Cardiac muscle cell (in vitro differentiated cells and primary cell): ENCODE measurements at regions not wholly inside any gene's neighbourhood (a gene's known extent, or its start where the extent isn't known, plus 50 kb on each side); places are given as distances from the start of the nearest gene placed in this dataset.

Source experiments
- DNase-seq, 2 donors: peaks; one replicate each; pipeline versions ENCODE4 v3.0.0 to v3.0.0-alpha.2; 2010 to 2017; ENCODE audit warnings: low read depth in 1 of 2, low spot score in 1 of 2
- H3K27ac ChIP-seq: fragments of 200-600 bp; sonication (generic); 2 replicates; pipeline ENCODE4 v1.5.1; 2016
- H3K27me3 ChIP-seq: fragments of 200-600 bp; sonication (generic); 2 replicates; pipeline ENCODE4 v1.6.0; 2016; ENCODE audit warnings: control low read depth
- H3K36me3 ChIP-seq: fragments of 200-600 bp; sonication (generic); 2 replicates; pipeline ENCODE4 v1.5.1; 2016; ENCODE audit warnings: control low read depth
- H3K4me1 ChIP-seq: fragments of 200-600 bp; sonication (generic); 2 replicates; pipeline ENCODE4 v1.8.1; 2017; ENCODE audit warnings: low read depth, mild to moderate bottlenecking, mixed run types
- H3K4me3 ChIP-seq: fragments of 200-600 bp; sonication (generic); 2 replicates; pipeline ENCODE4 v1.5.1; 2016; ENCODE audit warnings: mild to moderate bottlenecking
- H3K9me3 ChIP-seq: fragments of 200-600 bp; sonication (generic); 2 replicates; pipeline ENCODE4 v1.5.1; 2017; ENCODE audit warnings: low read depth, mild to moderate bottlenecking, control low read depth
- TF ChIP-seq, protein P1 (sequence below): IDR thresholded peaks from 2 replicates; pipeline ENCODE4 v1.5.1; 2012; ENCODE audit warnings: low read depth, mild to moderate bottlenecking, low read length

- Histone ChIP-seq H3K27me3 (no peaks in the 10 kb centered on the region), H3K4me3 (no peak overlapping the region), H3K9me3 (no peaks in the 10 kb centered on the region), H3K36me3 (no peaks in the 10 kb centered on the region), H3K27ac (no peak overlapping the region), H3K4me1 (no peaks in the 10 kb centered on the region)
- TF ChIP-seq, protein P1, sequence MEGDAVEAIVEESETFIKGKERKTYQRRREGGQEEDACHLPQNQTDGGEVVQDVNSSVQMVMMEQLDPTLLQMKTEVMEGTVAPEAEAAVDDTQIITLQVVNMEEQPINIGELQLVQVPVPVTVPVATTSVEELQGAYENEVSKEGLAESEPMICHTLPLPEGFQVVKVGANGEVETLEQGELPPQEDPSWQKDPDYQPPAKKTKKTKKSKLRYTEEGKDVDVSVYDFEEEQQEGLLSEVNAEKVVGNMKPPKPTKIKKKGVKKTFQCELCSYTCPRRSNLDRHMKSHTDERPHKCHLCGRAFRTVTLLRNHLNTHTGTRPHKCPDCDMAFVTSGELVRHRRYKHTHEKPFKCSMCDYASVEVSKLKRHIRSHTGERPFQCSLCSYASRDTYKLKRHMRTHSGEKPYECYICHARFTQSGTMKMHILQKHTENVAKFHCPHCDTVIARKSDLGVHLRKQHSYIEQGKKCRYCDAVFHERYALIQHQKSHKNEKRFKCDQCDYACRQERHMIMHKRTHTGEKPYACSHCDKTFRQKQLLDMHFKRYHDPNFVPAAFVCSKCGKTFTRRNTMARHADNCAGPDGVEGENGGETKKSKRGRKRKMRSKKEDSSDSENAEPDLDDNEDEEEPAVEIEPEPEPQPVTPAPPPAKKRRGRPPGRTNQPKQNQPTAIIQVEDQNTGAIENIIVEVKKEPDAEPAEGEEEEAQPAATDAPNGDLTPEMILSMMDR: no peak
- no peak for DNase-seq
Observed at GRCh38 chr18:67260841-67261240, 255.7 kb downstream of the DSEL start.

DNA sequence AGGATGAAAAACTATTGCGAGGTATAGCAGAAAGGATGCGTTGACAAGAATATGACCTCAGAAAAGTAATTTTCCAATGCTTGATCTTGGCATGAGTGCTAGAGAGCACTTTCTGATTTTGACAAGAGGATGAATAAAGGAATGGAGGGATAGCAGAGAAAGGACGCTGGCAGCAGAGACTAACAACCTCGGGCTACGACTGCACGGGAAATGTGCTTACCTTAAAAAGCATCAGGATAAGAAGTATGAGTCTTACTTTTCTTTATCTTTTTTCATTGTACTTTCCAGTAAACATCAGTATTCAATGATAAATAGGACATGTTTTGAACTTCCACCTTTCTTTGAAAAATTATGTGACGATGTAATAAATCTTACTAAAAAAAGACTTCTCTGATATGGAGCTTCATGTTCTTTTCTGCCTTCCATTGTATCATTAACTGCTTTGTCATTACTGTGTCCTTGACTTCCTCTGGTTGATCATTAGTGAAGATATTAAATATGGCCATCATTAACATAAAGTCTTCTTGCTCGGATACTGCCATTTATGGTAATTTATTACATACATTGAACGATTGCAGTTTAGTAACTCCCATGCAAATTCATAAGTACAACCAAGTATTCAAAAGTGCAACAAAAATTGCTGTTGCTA is 265.6 kb downstream of the DSEL start:
- Histone ChIP-seq H3K27me3 (no peaks in the 10 kb centered on the region), H3K9me3 (no peaks in the 10 kb centered on the region), H3K4me1 (no peaks in the 10 kb centered on the region), H3K36me3 (no peaks in the 10 kb centered on the region), H3K27ac (no peak overlapping the region), H3K4me3 (no peak overlapping the region)
- DNase-seq: no peak
- TF ChIP-seq, protein P1: no peak

GRCh38 chr18:67243799-67244587 is 272.5 kb downstream of the DSEL start:
- no peaks in the 10 kb centered on the region for H3K4me1 ChIP-seq
- H3K9me3 ChIP-seq: no peaks in the 10 kb centered on the region
- TF ChIP-seq, protein P1: no peak
- peak in 1 of 2 donors; percentile 25 for DNase-seq
- no peaks in the 10 kb centered on the region for H3K27me3 ChIP-seq
- no peak overlapping the region for H3K4me3 ChIP-seq
- no peak overlapping the region for H3K27ac ChIP-seq
- no peaks in the 10 kb centered on the region for H3K36me3 ChIP-seq

- Histone ChIP-seq H3K4me3 (no peak overlapping the region), H3K27ac (no peak overlapping the region), H3K36me3 (no peaks in the 10 kb centered on the region), H3K9me3 (no peaks in the 10 kb centered on the region), H3K27me3 (no peaks in the 10 kb centered on the region), H3K4me1 (no peaks in the 10 kb centered on the region)
- TF ChIP-seq, protein P1: no peak
- no peak for DNase-seq
Observed at GRCh38 chr18:67242001-67242400, 274.5 kb downstream of the DSEL start.

GRCh38 chr18:67241299-67241698 is 275.2 kb downstream of the DSEL start:
- TF ChIP-seq, protein P1: no peak
- H3K27ac ChIP-seq: no peak overlapping the region

More at GRCh38 chr18:67241299-67241698, 275.2 kb downstream of the DSEL start:
- peak in 1 of 2 donors; percentile 28 for DNase-seq
- Histone ChIP-seq H3K4me3 (no peak overlapping the region), H3K4me1 (no peaks in the 10 kb centered on the region), H3K36me3 (no peaks in the 10 kb centered on the region), H3K27me3 (no peaks in the 10 kb centered on the region), H3K9me3 (no peaks in the 10 kb centered on the region)
